CD14-positive monocyte (primary cell): ENCODE measurements at regions not wholly inside any gene's neighbourhood (a gene's known extent, or its start where the extent isn't known, plus 50 kb on each side); places are given as distances from the start of the nearest gene placed in this dataset.

Experiments used
- DNase-seq, 3 donors: peaks; one replicate each; pipeline ENCODE4 v3.0.0-alpha.2; 2011 to 2022
- H2AFZ ChIP-seq: 2 replicates; pipeline ENCODE4 v1.6.0; 2012; ENCODE audit warnings: mild to moderate bottlenecking, low read depth, low read length, inconsistent platforms; ENCODE audit not compliant: insufficient read depth, poor library complexity, severe bottlenecking
- H3K27ac ChIP-seq, 2 donors: 1 replicate in 1 of 2; 2 replicates in 1 of 2; pipeline ENCODE4 v1.5.1; 2012 to 2013; ENCODE audit warnings: low read length in 2 of 2, control low read depth in 1 of 2, inconsistent platforms in 1 of 2, low read depth in 1 of 2, mild to moderate bottlenecking in 1 of 2
- H3K27me3 ChIP-seq, 2 donors: one replicate each; pipeline versions ENCODE4 v1.6.0 to v1.6.1; 2011 to 2013; ENCODE audit warnings: low read length in 2 of 2; ENCODE audit not compliant: control insufficient read depth in 2 of 2, insufficient read depth in 2 of 2
- H3K36me3 ChIP-seq, 2 donors: replicated peaks in 1 of 2; 1 replicate in 1 of 2; 2 replicates in 1 of 2; pipeline versions ENCODE4 v1.5.1 to v1.6.1; 2012 to 2013; ENCODE audit warnings: low read length in 2 of 2, control low read depth in 1 of 2, inconsistent platforms in 1 of 2, mild to moderate bottlenecking in 1 of 2; ENCODE audit not compliant: insufficient read depth in 2 of 2, control insufficient read depth in 1 of 2
- H3K4me1 ChIP-seq, 2 donors: 1 replicate in 1 of 2; 2 replicates in 1 of 2; pipeline versions ENCODE4 v1.5.1 to v1.6.1; 2012 to 2013; ENCODE audit warnings: low read length in 2 of 2, control low read depth in 1 of 2, inconsistent platforms in 1 of 2, mild to moderate bottlenecking in 1 of 2, moderate library complexity in 1 of 2; ENCODE audit not compliant: insufficient read depth in 2 of 2, control insufficient read depth in 1 of 2
- H3K4me2 ChIP-seq: replicated peaks from 2 replicates; pipeline ENCODE3; 2012; ENCODE audit warnings: low read length, moderate library complexity, mild to moderate bottlenecking; ENCODE audit not compliant: poor library complexity, severe bottlenecking; ENCODE audit errors: extremely low read depth
- H3K4me3 ChIP-seq, 3 experiments: fragments of 200-600 bp in 1 of 3; sonication (generic) in 1 of 3; replicated peaks in 1 of 3; 1 replicate in 2 of 3; 2 replicates in 1 of 3; pipeline ENCODE4 v1.5.1; 2011 to 2013; ENCODE audit warnings: low read length in 3 of 3, mild to moderate bottlenecking in 3 of 3, control low read depth in 2 of 3, low read depth in 2 of 3, inconsistent platforms in 1 of 3, moderate library complexity in 1 of 3
- H3K79me2 ChIP-seq: 2 replicates; pipeline ENCODE4 v1.6.0; 2012; ENCODE audit warnings: mild to moderate bottlenecking, control low read depth, inconsistent platforms, low read length, moderate library complexity; ENCODE audit not compliant: insufficient read depth
- H3K9ac ChIP-seq: 2 replicates; pipeline ENCODE4 v1.6.0; 2017; ENCODE audit warnings: low read length, mild to moderate bottlenecking; ENCODE audit not compliant: insufficient read depth, poor library complexity, severe bottlenecking
- H3K9me3 ChIP-seq, 2 donors: replicated peaks in 1 of 2; 1 replicate in 1 of 2; 2 replicates in 1 of 2; pipeline versions ENCODE4 v1.5.1 to v1.6.1; 2012 to 2013; ENCODE audit warnings: low read length in 2 of 2, control low read depth in 1 of 2; ENCODE audit not compliant: control insufficient read depth in 1 of 2, insufficient read depth in 1 of 2
- H4K20me1 ChIP-seq: 2 replicates; pipeline ENCODE4 v1.6.0; 2012; ENCODE audit warnings: mild to moderate bottlenecking, low read length, control low read depth, moderate library complexity; ENCODE audit not compliant: insufficient read depth
- H3K27ac Mint-ChIP-seq, 7 donors: one replicate each; pipeline ENCODE4 v1.8.0; 2020; ENCODE audit warnings: mild to moderate bottlenecking in 7 of 7, mixed read lengths in 7 of 7, moderate library complexity in 6 of 7, inconsistent platforms in 2 of 7
- H3K27me3 Mint-ChIP-seq, 3 donors: one replicate each; pipeline ENCODE4 v1.8.0; 2021 to 2022; ENCODE audit warnings: low read depth in 3 of 3, mild to moderate bottlenecking in 3 of 3, mixed read lengths in 3 of 3, moderate library complexity in 3 of 3, inconsistent platforms in 1 of 3
- H3K36me3 Mint-ChIP-seq, 2 donors: one replicate each; pipeline ENCODE4 v1.8.0; 2020; ENCODE audit warnings: mixed read lengths in 2 of 2, inconsistent platforms in 1 of 2, mild to moderate bottlenecking in 1 of 2
- H3K4me1 Mint-ChIP-seq: one replicate; pipeline ENCODE4 v1.8.0; 2020; ENCODE audit warnings: mild to moderate bottlenecking, mixed read lengths
- H3K4me3 Mint-ChIP-seq, 2 donors: one replicate each; pipeline ENCODE4 v1.8.0; 2020; ENCODE audit warnings: mild to moderate bottlenecking in 2 of 2, mixed read lengths in 2 of 2, moderate library complexity in 1 of 2
- H3K9me3 Mint-ChIP-seq, 7 donors: one replicate each; pipeline ENCODE4 v1.8.0; 2020 to 2022; ENCODE audit warnings: mixed read lengths in 7 of 7, mild to moderate bottlenecking in 6 of 7, moderate library complexity in 6 of 7, inconsistent platforms in 2 of 7
- WGBS: methylation state at CpG from one replicate; pipeline ENCODE4 v1.1.5; 2013; ENCODE audit warnings: missing lambda C conversion rate; ENCODE audit not compliant: insufficient coverage; 5-methylcytosine and 5-hydroxymethylcytosine counted together
- intact Hi-C, 2 donors: fragments of 100-400 bp; cut with micrococcal nuclease; formaldehyde crosslinking; loops; one replicate each; pipeline versions ENCODE4 v1.15.0 to v1.15.1; 2023
- TF ChIP-seq, protein P1 (sequence below): fragments of 200-600 bp; IDR thresholded peaks from one replicate; pipeline ENCODE4 v1.8.0; 2022; ENCODE audit warnings: antibody characterized with exemption, mild to moderate bottlenecking

DNA sequence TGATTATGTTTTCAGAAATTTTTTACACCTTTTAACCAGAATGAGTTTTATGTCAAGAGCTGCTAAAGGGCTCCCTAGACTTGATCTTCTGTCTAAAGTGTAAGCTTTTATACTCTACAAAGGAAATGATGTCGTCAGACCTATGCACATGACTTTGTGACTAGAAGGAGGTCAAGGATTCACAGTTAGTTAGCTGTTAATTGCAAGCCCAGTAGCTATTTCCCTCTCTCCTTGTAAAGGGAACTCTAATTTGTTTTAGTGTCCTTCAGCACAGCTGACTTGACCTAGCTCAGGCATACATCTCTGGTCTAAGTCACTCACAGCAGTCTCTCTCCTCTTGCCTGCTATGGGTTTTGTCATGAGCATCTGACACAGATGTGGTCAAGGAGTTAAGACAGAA is 173.5 kb upstream of the NREP start:
- H3K9me3 Mint-ChIP-seq: peaks cover 0 to 5% (median 0%) of the 10 kb centered on the region in 7 donors
- Histone ChIP-seq H3K4me2 (peak overlapping the region; percentile 41), H3K27me3 (no peaks in the 10 kb centered on the region), H3K9ac (no peak overlapping the region), H3K4me1 (peaks cover 32 to 46% of the 10 kb centered on the region in 2 donors), H3K4me3 (peak overlapping the region in 1 of 3 experiments; percentile 14), H3K36me3 (no peaks in the 10 kb centered on the region), H3K9me3 (no peaks in the 10 kb centered on the region), H3K79me2 (no peaks in the 10 kb centered on the region), H3K27ac (peak overlapping the region in 1 of 2 donors; percentile 88), H4K20me1 (no peaks in the 10 kb centered on the region), H2AFZ (no peak overlapping the region)
- intact Hi-C loops: no loop called here
- H3K4me3 Mint-ChIP-seq: peak overlapping the region in 1 of 2 donors; percentile 56
- peak; percentile 58 to 74 (median 73) for DNase-seq
- peak overlapping the region; percentile 86 to 94 (median 89) for H3K27ac Mint-ChIP-seq
- H3K4me1 Mint-ChIP-seq: peaks cover 44% of the 10 kb centered on the region
- WGBS: 0% methylated on average over 1 of the region's 1 CpG
- H3K36me3 Mint-ChIP-seq: no peaks in the 10 kb centered on the region
- peaks cover 0 to 3% (median 2%) of the 10 kb centered on the region in 3 donors for H3K27me3 Mint-ChIP-seq
- TF ChIP-seq, protein P1, sequence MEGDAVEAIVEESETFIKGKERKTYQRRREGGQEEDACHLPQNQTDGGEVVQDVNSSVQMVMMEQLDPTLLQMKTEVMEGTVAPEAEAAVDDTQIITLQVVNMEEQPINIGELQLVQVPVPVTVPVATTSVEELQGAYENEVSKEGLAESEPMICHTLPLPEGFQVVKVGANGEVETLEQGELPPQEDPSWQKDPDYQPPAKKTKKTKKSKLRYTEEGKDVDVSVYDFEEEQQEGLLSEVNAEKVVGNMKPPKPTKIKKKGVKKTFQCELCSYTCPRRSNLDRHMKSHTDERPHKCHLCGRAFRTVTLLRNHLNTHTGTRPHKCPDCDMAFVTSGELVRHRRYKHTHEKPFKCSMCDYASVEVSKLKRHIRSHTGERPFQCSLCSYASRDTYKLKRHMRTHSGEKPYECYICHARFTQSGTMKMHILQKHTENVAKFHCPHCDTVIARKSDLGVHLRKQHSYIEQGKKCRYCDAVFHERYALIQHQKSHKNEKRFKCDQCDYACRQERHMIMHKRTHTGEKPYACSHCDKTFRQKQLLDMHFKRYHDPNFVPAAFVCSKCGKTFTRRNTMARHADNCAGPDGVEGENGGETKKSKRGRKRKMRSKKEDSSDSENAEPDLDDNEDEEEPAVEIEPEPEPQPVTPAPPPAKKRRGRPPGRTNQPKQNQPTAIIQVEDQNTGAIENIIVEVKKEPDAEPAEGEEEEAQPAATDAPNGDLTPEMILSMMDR: no peak

DNA sequence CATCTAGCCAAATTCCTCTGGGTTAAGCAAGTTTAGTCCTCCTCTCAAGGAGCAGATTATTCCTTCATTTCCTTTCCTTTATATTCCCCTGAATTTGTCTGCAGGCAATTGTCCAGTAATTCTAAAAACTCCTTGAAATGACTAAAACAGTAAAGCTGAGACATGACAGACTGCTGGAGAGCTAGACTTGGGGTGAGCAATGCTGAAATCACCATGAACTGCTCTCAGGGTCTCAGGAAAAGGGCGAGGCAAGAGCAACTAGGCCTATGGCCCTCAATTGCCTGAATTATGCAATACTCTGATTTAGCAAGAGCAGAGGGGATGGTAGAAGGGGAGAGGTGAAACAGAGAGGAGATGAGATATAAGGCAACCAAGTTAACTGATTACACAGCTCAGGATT is 172.9 kb upstream of the NREP start:
- DNase-seq: peak; percentile 58 to 78 (median 69)
- H3K27me3 ChIP-seq: no peaks in the 10 kb centered on the region
- Mint-ChIP-seq H3K9me3 (peaks cover 0 to 3% (median 0%) of the 10 kb centered on the region in 7 donors), H3K27ac (peak overlapping the region; percentile 79 to 94 (median 87)), H3K4me1 (peaks cover 44% of the 10 kb centered on the region), H3K36me3 (no peaks in the 10 kb centered on the region), H3K27me3 (peaks cover 0 to 3% (median 2%) of the 10 kb centered on the region in 3 donors), H3K4me3 (peak overlapping the region in 1 of 2 donors; percentile 71)
- H3K27ac ChIP-seq: peak overlapping the region; percentile 18 to 88
- H3K9ac ChIP-seq: no peak overlapping the region
- H3K4me2 ChIP-seq: peak overlapping the region; percentile 41
- no peaks in the 10 kb centered on the region for H3K9me3 ChIP-seq
- H3K4me3 ChIP-seq: peak overlapping the region in 1 of 3 experiments; percentile 14
- no peaks in the 10 kb centered on the region for H3K36me3 ChIP-seq
- no peaks in the 10 kb centered on the region for H3K79me2 ChIP-seq
- H2AFZ ChIP-seq: no peak overlapping the region
- peaks cover 32 to 46% of the 10 kb centered on the region in 2 donors for H3K4me1 ChIP-seq
- intact Hi-C loops: no loop called here
- WGBS: no CpG with 5 or more reads among the region's 1 CpG
- TF ChIP-seq, protein P1: no peak
- no peaks in the 10 kb centered on the region for H4K20me1 ChIP-seq
